GM12874 (cell line): ENCODE measurements at regions not wholly inside any gene's neighbourhood (a gene's known extent, or its start where the extent isn't known, plus 50 kb on each side); places are given as distances from the start of the nearest gene placed in this dataset.

Experiments
- CTCF ChIP-seq: IDR thresholded peaks from 2 replicates; pipeline ENCODE4 v1.5.1; 2011; ENCODE audit warnings: low read depth, mild to moderate bottlenecking, control low read depth, low read length, moderate library complexity; ENCODE audit not compliant: insufficient read depth

GRCh38 chr3:117547956-117548550 is 838.5 kb downstream of the TUSC7 start:
- no peak for TF ChIP-seq CTCF

GRCh38 chr3:117548600-117548999 is 839.0 kb downstream of the TUSC7 start:
- no peak for TF ChIP-seq CTCF

DNA sequence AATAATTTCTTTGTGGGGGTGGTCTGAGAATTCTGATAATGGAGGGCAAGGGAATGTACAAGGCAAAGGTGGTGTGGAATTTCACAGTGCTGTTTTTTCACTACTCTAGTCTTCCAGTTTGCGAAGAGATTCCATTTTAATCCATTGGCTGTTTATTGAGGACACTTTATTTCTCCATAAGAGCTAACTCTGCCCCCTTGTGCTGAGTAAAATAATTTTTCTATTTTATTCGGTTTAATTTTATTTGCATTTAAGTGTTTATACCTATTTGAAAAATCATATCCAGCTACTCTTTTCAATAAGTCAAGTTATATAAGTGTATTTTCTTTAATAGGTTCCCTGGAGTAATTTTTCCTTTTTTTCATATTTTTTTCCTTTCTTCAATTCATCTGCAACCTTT is 840.1 kb downstream of the TUSC7 start:
- TF ChIP-seq CTCF, result no peak

DNA sequence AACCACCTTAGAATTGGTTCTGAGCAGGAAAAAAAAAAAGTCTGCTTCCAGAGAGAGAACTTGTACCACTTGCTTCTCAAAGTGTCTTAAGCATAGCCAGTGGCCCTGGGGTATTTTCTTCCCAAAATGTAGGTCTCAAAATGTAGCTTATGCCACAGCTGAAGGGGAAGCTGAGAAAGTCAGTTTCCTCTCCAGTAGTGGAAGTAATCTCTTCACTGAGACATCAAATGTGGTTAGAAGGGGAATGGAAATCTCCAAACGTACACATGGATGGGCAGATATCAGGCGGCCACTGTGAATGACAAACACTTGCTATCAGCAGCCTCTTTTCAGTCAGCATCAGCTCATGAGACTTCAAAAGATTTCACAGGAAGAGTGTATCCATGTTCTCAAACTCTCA is 841.2 kb downstream of the TUSC7 start:
- no peak for TF ChIP-seq CTCF

GRCh38 chr3:117553461-117553860 is 843.9 kb downstream of the TUSC7 start:
- no peak for TF ChIP-seq CTCF

DNA sequence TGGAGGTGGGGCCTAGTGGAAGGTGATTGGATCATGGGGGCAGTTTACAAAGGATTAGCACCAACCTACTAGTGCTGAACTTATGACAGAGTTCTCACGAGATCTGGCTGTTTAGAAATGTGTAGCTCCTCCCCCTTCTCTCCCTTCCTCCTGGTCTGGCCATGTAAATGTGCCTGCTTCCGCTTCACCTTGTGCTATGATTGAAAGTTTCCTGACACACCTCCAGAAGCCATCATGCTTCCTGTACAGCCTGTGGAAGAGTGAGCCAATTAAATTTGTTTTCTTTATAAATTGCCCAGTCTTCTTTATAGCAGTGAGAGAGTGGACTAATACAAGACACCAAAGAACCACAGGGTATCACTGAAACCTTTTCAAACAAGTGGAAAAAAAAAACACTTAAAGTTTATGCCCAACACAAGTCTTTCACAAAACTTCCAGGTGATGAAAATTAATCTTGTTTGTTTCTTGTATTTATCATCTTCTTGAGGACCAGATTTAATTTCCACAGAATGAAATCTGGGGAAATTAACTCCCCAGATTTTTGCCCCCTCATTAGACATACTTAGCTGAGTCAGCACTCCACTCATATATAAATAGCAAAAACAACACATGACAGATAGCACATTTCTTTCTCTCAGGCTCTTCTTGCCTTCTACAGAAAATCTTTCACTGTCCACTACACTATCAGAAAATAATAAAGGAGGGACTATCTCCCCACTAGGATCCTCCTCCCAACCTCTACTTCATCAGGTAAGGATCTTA is 847.2 kb downstream of the TUSC7 start:
- no peak for TF ChIP-seq CTCF

DNA sequence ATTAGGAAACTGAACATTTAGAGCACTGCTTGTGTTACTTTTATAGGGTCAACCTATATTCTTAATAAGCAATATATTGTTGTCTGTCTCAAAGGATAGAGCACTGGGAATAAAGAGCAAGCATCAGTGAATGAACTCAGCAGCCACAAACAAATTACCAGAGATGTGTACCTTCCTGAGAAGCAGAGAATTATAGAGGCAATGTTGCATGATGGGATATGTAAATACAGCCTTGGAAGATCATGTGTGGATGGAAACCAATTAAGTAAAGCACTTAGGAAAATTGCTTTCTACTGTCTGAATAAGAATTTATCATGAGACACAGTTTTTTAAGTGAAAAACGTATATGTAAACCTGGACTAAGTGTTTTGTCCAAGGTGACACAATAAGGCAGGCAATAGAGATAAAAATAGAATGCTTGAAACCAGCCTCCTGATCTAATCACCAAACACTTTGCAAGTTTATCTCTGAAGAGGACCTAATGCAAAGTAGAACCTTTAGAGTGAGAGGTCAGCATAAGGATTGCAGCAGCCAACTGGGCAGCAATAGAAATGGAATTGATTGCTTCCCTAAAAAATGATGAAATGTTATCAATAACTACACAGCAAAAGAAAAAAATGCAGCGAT is 848.0 kb downstream of the TUSC7 start:
- TF ChIP-seq CTCF, result no peak
